NAMALWA (cell line): ENCODE measurements at regions not wholly inside any gene's neighbourhood (a gene's known extent, or its start where the extent isn't known, plus 50 kb on each side); places are given as distances from the start of the nearest gene placed in this dataset.

Experiments used
- DNase-seq: peaks from one replicate; pipeline ENCODE4 v3.0.0-alpha.2; 2015; ENCODE audit warnings: low spot score

GRCh38 chr4:112895811-112896608 lies 153.4 kb upstream of the ANK2 start:
- no peak for DNase-seq

- DNase-seq = no peak
Observed at GRCh38 chr4:112896609-112897190, 152.8 kb upstream of the ANK2 start.

DNA sequence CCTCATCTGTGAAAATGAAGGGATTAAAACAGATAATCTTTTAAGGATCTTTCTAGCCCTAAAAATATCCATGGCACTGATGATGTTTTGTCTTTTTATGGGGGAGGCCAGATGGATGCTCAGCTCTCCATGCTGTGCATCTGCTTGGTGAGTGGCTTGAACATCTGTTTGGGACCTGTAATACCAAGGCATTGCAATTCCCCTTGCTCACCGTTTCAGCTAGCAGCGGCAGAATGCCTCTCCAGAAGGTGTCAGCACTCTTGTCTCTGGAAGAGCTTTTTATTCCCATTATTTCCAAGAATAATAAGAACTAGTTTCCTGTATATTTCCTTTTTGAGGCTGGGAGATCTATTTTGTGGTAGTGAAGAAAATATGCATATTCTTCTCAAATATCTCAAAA lies 151.9 kb upstream of the ANK2 start:
- no peak for DNase-seq

- no peak for DNase-seq
Observed at GRCh38 chr4:112898357-112899141, 150.9 kb upstream of the ANK2 start.

GRCh38 chr4:112900416-112900815 lies 149.0 kb upstream of the ANK2 start:
- DNase-seq = no peak

- DNase-seq = no peak
Observed at GRCh38 chr4:112901962-112902411, 147.5 kb upstream of the ANK2 start.

DNA sequence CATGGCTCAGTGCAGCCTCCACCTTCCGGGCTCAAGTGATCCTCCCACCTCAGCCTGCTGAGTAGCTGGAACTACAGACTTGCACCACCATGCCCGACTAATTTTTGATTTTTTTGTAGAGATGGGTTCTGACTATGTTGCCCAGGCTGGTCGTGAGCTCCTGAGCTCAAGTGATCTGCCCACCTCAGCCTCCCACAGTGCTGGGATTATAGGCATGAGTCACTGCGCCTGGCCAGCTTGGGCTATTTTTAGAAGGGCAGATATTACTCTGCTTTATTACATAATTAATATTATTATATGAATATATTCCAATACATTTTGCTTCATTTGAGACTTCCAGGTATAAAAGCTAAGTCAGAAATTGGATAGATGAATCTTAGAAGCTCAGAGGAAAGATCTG lies 143.7 kb upstream of the ANK2 start:
- no peak for DNase-seq

DNA sequence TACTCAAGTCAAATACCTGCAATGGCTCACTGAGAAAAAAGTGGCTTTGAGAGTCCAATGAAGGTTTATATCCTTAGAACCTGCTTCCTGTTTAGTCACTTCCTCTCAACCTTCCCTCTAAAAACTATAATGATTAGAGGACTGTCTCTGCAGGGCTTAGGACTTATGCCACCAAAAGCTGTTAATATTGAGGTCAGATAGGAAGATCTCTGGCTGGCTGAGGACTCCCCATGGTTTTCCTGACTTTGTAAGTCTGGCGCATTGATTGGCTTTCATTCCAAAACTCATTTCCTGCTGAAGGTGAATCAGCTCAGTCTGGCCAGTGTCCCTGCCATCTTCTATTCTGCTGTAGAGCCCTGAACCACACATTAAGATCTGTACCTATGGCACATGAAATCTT lies 140.9 kb upstream of the ANK2 start:
- no peak for DNase-seq

GRCh38 chr4:112910109-112910736 lies 139.2 kb upstream of the ANK2 start:
- DNase-seq = peak; percentile 70

- DNase-seq = no peak
Observed at GRCh38 chr4:112916868-112917267, 132.6 kb upstream of the ANK2 start.

DNA sequence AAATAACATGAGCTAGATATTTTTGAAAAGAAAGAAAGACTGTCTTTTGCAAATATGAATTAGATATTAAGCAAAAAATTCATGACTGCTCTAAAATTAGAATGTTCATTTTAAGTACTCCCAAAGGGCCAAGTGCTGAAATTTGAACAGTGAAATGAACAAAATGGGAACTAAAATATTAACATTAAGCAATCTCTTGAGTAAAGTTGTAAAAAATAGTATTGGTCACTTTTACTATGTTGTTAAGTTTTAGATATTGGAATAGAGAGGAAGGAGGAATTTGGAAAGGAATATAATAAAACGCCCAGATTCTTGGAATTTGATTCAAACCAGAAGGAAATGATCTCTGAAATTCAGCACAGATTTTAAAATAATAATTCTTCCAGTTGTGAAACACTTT lies 125.9 kb upstream of the ANK2 start:
- DNase-seq = no peak

DNA sequence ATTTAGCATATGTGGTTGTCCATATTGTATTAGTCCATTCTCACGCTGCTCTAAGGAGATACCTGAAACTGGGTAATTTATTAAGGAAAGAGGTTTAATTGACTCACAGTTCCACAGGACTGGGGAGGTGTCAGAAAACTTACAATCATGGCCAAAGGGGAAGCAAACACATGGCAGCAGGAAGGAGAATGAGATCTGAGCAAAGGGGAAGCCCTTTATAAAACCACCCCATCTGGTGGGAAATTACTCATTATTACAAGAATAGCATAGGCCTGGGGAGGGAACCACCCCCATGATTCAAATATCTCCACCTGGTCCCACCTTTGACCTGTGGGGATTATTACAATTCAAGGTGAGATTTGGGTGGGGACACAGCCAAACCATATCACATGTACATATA lies 122.6 kb upstream of the ANK2 start:
- DNase-seq = no peak

DNA sequence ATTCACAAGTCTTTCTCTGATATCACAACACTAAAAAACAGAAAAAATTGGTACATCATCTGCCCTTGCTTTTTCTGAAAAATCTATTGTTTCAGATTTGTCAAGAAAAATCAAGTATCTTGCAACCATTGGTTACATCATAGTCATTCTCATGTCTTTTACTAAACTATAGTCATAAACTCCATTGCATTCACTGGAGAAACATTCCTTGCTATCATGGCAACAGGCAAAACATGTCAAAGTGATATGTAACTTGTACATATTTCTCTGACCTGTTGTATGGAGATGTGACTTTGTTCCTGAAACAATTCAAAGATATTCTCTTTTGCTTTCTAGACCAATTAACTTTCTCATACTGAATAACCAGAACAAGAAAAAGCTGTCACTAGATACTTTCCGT lies 121.9 kb upstream of the ANK2 start:
- no peak for DNase-seq

DNA sequence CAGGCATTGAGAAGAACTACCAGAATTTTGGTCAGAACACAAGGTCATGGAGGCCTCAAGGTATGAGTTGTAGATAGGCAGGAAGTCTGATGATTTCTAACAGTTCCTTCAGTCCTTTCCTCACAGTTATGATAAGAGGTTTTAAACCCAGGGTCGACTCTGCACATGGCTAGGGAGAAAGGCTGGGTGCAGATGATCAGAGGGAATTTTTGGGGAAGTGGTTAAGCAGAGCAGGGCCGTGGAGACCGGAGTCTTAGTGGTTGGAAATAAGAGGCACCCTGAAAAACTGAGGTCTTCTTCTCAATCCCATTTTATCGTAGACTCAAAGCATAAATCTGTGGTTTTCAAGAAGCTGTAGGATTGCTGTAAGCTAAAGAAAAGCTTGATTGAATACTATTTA lies 118.5 kb upstream of the ANK2 start:
- DNase-seq = no peak

DNA sequence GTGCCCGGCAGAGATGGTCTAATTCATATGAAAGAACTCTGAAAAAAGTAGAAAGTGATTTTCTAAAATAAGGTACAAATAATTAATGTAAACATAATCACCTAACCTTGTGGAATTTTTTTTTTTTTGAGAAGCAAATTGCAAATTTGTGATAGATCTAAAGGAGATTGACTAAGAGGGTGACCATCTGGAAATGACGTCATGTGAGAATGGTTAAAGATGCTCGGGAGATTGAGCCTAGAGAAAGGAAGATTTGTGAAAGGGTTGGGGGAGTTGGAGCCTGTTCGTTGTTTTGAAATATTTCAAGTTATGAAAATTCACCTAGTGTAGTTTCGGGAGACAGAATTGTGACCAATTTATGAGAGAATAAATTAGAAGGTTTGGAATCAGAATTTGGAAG lies 115.7 kb upstream of the ANK2 start:
- DNase-seq = no peak

GRCh38 chr4:112938461-112939058 lies 110.9 kb upstream of the ANK2 start:
- peak; percentile 71 for DNase-seq

DNA sequence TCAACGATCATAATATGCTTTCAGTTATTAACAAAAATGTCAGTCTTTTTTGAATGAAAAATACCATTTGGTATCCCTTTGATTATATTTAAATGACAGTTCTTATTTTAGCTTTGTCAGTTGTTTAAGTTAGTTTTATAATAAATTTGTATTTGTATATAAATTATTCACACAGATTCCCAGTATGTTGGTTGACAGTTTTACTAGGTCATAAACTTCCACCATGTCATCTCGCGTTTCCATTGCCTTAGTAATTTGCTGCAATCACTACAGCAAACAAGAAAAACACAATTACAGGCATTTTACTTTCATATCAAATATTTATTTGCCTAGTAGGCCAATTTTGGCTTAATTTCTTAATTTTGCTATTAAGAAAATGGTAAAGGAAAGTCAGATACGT lies 109.6 kb upstream of the ANK2 start:
- DNase-seq = no peak

GRCh38 chr4:112940336-112940735 lies 109.1 kb upstream of the ANK2 start:
- no peak for DNase-seq

GRCh38 chr4:112942077-112942476 lies 107.4 kb upstream of the ANK2 start:
- no peak for DNase-seq

DNA sequence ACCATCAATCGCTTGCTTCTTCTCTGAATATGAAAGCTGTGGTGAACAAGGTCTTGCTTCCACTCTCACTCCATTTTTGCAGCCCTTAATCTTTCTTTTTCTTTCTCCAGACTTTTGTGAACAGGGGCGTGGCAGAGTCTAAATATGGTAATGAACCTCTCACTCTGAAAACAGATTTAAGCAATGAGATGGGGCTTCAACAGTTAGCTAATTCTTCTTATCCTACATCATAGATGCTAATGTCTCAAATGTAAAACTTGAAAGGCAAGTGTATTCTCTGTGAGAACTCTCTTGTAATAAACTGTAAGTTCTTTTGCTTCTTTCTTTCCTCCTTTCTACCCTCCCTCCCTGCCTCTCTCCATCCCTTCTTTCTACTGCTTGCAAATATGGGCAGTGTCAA lies 106.5 kb upstream of the ANK2 start:
- no peak for DNase-seq

DNA sequence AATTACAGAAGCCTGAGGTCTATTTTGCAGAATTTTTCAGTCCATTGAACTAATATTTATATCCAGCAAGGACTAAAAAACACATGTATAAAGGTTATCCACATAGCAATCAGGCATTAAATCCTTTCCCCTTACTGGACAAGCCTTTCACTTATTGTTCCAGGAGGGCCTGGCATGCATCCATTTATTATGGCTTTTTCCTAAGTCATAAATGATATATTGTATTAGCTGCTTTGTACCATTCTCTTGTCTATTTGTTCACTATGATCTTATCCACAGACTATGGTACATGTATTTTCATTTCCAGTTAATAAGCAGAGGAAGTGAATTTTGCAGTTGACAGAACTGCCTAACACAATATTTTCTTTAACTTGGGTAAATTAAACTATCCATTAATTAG lies 105.4 kb upstream of the ANK2 start:
- DNase-seq = no peak

DNA sequence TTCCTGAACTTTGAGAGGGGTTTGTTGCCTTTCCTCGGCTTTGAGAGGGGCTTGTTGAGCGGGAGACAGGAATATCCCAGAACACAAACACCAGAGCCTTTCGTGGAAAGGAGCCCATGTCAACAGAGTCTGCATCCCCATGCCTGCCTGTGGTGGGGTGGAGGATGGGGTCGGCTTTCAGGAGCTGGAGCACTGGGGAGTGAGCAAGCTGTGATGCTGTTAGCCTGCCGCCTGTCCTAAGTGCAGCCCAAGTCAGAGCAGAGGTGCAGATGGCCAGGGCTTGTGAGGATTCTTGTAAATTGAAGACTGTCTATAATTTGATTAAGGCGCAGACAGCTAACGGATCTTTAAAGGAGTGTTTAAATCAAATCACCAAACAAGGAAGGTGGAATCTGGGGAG lies 103.3 kb upstream of the ANK2 start:
- DNase-seq = no peak
